IPS-20b (cell line): ENCODE measurements at regions not wholly inside any gene's neighbourhood (a gene's known extent, or its start where the extent isn't known, plus 50 kb on each side); places are given as distances from the start of the nearest gene placed in this dataset.

Experiments
- H3K27ac ChIP-seq: one replicate; pipeline ENCODE4 v1.5.1; 2013; ENCODE audit warnings: low read length
- H3K27me3 ChIP-seq: 2 replicates; pipeline ENCODE4 v1.6.1; 2013; ENCODE audit warnings: mild to moderate bottlenecking, low read length, inconsistent platforms; ENCODE audit not compliant: insufficient read depth
- H3K36me3 ChIP-seq: 2 replicates; pipeline ENCODE4 v1.6.1; 2013; ENCODE audit warnings: low read depth, mild to moderate bottlenecking, inconsistent platforms, low read length, moderate library complexity; ENCODE audit not compliant: insufficient read depth
- H3K4me1 ChIP-seq: 2 replicates; pipeline ENCODE4 v1.6.1; 2013; ENCODE audit warnings: mild to moderate bottlenecking, control low read depth, inconsistent platforms, low read length, moderate library complexity; ENCODE audit not compliant: insufficient read depth
- H3K4me3 ChIP-seq: 2 replicates; pipeline ENCODE4 v1.5.1; 2013; ENCODE audit warnings: mild to moderate bottlenecking, low read length, inconsistent platforms
- H3K9ac ChIP-seq: 2 replicates; pipeline ENCODE4 v1.6.1; 2013; ENCODE audit warnings: low read depth, mild to moderate bottlenecking, inconsistent platforms, low read length, moderate library complexity
- H3K9me3 ChIP-seq: 2 replicates; pipeline ENCODE4 v1.6.1; 2013; ENCODE audit warnings: mild to moderate bottlenecking, low read depth, low read length, inconsistent platforms; ENCODE audit not compliant: insufficient read depth

DNA sequence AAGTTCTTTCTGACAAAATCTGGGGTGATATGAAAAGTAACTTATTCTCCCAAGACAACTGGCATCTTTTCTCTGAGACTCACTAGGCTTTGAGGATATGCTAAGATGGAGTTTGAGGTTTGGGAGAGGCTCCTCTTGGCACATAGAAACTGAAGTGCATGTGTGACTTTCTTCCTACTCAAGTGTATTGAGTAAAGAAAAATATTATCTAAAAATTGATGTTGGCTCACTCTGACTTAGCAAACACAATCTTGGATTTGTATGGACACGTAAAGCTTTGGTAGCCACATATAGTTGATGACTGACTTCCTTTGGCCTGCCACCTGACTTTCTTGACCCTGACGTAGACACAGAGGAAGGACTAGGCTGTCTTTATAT, 71.1 kb upstream of the KLF12 start:
- no peaks in the 10 kb centered on the region for H3K36me3 ChIP-seq
- no peak overlapping the region for H3K4me3 ChIP-seq
- no peaks in the 10 kb centered on the region for H3K27me3 ChIP-seq
- no peak overlapping the region for H3K27ac ChIP-seq
- H3K4me1 ChIP-seq, result no peaks in the 10 kb centered on the region
- H3K9me3 ChIP-seq, result peaks cover 12% of the 10 kb centered on the region; the same call in 1 of the 2 replicates
- no peak overlapping the region for H3K9ac ChIP-seq

DNA sequence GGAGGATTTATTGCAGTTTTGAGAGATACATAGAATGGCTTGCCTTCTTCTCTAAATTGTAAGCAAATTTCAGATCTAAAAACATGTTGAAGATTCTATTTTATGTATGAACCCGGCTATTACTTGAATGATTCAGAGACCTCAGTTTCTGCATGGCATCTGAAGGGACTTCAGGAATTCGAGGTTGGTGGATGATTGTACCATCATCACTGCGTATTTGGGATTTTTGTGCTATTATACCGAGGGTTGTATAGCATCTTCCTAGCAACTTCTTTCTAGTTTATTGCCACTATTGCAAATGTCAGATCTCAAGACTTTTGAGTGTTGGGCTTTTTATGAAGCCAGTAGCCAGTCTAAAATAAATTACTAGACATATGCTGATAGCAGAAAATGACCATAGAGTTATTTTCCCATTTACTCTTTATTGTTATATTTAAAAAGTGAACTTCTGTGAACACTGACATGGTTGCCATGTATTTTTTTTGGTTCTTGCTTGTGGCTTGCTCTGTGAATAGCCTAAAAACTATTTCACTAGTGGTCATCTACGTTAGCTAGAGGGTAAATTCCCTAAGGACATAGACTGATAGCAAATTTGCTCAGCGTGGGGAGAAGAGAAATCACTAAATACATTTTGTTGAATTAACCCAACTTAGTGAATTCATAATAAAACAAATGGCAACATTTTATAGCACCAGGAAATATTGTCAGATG, 70.6 kb upstream of the KLF12 start:
- Histone ChIP-seq H3K9me3 (peaks cover 12% of the 10 kb centered on the region; the same call in 1 of the 2 replicates), H3K27ac (no peak overlapping the region), H3K9ac (no peak overlapping the region)

GRCh38 chr13:74203576-74203975, 69.4 kb upstream of the KLF12 start:
- H3K27ac ChIP-seq, result no peak overlapping the region
- H3K36me3 ChIP-seq, result no peaks in the 10 kb centered on the region
- no peak overlapping the region for H3K9ac ChIP-seq
- H3K4me1 ChIP-seq, result no peaks in the 10 kb centered on the region
- H3K4me3 ChIP-seq, result no peak overlapping the region
- H3K27me3 ChIP-seq, result no peaks in the 10 kb centered on the region
- H3K9me3 ChIP-seq, result peaks cover 12% of the 10 kb centered on the region; the same call in 1 of the 2 replicates

More for the DNA sequence above, 70.6 kb upstream of the KLF12 start:
- Histone ChIP-seq H3K4me3 (no peak overlapping the region), H3K36me3 (no peaks in the 10 kb centered on the region), H3K4me1 (no peaks in the 10 kb centered on the region), H3K27me3 (no peaks in the 10 kb centered on the region)

DNA sequence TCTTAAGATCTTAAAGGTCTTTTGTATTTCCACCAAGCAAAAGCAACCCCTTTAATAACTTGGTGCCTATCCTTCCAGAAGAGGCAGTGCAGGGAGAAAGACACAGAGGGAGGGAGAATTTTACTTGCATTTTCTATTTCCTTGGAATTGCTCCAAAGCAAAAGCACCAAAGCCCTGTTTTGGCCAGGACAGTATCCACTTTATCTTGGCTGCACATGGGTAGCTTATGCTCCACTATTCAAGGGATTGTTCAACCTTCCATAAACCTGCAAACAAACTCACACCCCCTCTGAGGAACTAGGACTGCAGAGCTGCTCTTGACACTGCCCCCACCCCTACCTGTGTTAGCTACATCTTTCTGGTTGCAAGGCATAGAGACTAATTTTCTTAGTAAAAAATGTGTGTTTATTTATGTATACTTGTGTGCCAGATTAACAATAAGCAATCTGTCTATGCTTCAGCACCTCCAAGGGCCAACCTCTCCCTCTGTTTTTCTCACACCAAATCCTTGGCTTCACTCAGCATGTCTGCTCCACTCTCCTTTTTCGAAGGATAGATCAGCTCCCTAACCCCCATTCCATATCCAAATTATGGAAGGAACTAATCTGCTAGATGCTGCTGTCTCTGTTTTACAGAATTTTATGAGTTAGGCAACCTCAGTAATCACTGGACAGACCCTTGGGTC, 68.1 kb upstream of the KLF12 start:
- H3K36me3 ChIP-seq, result no peaks in the 10 kb centered on the region
- H3K4me1 ChIP-seq, result no peaks in the 10 kb centered on the region
- H3K9me3 ChIP-seq, result peaks cover 12% of the 10 kb centered on the region; the same call in 1 of the 2 replicates
- no peaks in the 10 kb centered on the region for H3K27me3 ChIP-seq
- no peak overlapping the region for H3K9ac ChIP-seq
- H3K27ac ChIP-seq, result no peak overlapping the region
- H3K4me3 ChIP-seq, result no peak overlapping the region

GRCh38 chr13:74201530-74201929, 67.3 kb upstream of the KLF12 start:
- H3K27ac ChIP-seq, result no peak overlapping the region
- H3K36me3 ChIP-seq, result no peaks in the 10 kb centered on the region
- H3K9ac ChIP-seq, result no peak overlapping the region
- no peaks in the 10 kb centered on the region for H3K4me1 ChIP-seq
- no peak overlapping the region for H3K4me3 ChIP-seq
- no peaks in the 10 kb centered on the region for H3K27me3 ChIP-seq
- H3K9me3 ChIP-seq, result peaks cover 10% of the 10 kb centered on the region; the same call in 1 of the 2 replicates

GRCh38 chr13:74200081-74200480, 65.9 kb upstream of the KLF12 start:
- no peak overlapping the region for H3K27ac ChIP-seq
- no peak overlapping the region for H3K4me3 ChIP-seq
- peaks cover 9% of the 10 kb centered on the region; the same call in 1 of the 2 replicates for H3K9me3 ChIP-seq
- no peaks in the 10 kb centered on the region for H3K27me3 ChIP-seq
- no peak overlapping the region for H3K9ac ChIP-seq
- no peaks in the 10 kb centered on the region for H3K4me1 ChIP-seq
- no peaks in the 10 kb centered on the region for H3K36me3 ChIP-seq

- Histone ChIP-seq H3K27ac (no peak overlapping the region), H3K9me3 (0 out of 2 replicates have a peak, but pooled peaks cover 2% of the 10 kb centered on the region), H3K9ac (no peak overlapping the region), H3K4me1 (no peaks in the 10 kb centered on the region), H3K36me3 (no peaks in the 10 kb centered on the region), H3K27me3 (no peaks in the 10 kb centered on the region), H3K4me3 (no peak overlapping the region)
Measured at GRCh38 chr13:74197677-74198429, 63.6 kb upstream of the KLF12 start.

GRCh38 chr13:74194846-74195245, 60.6 kb upstream of the KLF12 start:
- Histone ChIP-seq H3K4me1 (no peaks in the 10 kb centered on the region), H3K27me3 (no peaks in the 10 kb centered on the region), H3K9me3 (no peaks in the 10 kb centered on the region), H3K27ac (no peak overlapping the region), H3K9ac (no peak overlapping the region), H3K36me3 (no peaks in the 10 kb centered on the region), H3K4me3 (no peak overlapping the region)

GRCh38 chr13:74193391-74193790, 59.2 kb upstream of the KLF12 start:
- Histone ChIP-seq H3K4me1 (no peaks in the 10 kb centered on the region), H3K36me3 (no peaks in the 10 kb centered on the region), H3K9me3 (no peaks in the 10 kb centered on the region), H3K9ac (no peak overlapping the region), H3K27me3 (no peaks in the 10 kb centered on the region), H3K4me3 (no peak overlapping the region), H3K27ac (no peak overlapping the region)

DNA sequence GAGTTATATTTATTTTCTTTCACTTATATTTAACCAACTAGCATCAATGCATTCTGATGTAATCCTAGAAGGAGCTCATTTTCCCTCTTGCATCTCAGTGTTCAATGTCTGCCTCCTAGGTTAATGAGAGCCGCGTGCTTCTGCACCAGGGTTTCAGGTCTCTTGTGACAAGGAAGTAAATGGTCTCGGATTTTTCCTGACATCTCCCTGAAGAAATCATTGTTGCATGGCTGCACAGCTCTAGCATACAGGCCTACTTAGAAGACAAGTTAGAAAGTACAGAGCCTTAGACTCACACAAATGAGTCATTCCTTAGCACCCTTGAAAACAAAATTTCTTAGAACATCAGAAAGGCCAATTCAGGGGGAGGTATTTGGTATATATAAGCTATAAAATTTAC, 57.2 kb upstream of the KLF12 start:
- no peaks in the 10 kb centered on the region for H3K9me3 ChIP-seq
- no peaks in the 10 kb centered on the region for H3K36me3 ChIP-seq
- H3K4me3 ChIP-seq, result no peak overlapping the region
- no peak overlapping the region for H3K27ac ChIP-seq
- H3K4me1 ChIP-seq, result no peaks in the 10 kb centered on the region
- H3K9ac ChIP-seq, result no peak overlapping the region
- no peaks in the 10 kb centered on the region for H3K27me3 ChIP-seq

DNA sequence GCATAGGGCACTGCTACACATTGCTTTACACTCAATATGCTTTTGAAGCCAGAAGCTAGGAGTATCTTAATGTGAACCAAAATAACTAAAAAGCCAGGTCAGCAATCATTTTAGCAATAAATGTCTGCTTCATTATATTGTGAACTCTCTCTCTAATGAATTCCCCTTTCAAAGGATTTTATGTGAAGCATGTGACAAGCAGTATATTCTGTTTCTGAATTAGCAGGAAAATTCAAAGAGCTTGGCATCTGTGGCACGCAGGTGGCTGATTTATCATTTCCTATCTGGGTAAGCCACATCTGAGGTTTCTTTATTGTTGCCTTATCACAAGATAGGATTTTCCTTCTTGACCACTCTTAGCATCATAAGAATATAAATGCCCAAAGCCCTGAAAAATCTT, 56.8 kb upstream of the KLF12 start:
- H3K9ac ChIP-seq, result no peak overlapping the region
- H3K36me3 ChIP-seq, result no peaks in the 10 kb centered on the region
- H3K27me3 ChIP-seq, result no peaks in the 10 kb centered on the region
- no peaks in the 10 kb centered on the region for H3K4me1 ChIP-seq
- no peaks in the 10 kb centered on the region for H3K9me3 ChIP-seq
- H3K27ac ChIP-seq, result no peak overlapping the region
- H3K4me3 ChIP-seq, result no peak overlapping the region
